ENCODE measurements at regions not wholly inside any gene's neighbourhood (a gene's known extent, or its start where the extent isn't known, plus 50 kb on each side); places are given as distances from the start of the nearest gene placed in this dataset.

DNA sequence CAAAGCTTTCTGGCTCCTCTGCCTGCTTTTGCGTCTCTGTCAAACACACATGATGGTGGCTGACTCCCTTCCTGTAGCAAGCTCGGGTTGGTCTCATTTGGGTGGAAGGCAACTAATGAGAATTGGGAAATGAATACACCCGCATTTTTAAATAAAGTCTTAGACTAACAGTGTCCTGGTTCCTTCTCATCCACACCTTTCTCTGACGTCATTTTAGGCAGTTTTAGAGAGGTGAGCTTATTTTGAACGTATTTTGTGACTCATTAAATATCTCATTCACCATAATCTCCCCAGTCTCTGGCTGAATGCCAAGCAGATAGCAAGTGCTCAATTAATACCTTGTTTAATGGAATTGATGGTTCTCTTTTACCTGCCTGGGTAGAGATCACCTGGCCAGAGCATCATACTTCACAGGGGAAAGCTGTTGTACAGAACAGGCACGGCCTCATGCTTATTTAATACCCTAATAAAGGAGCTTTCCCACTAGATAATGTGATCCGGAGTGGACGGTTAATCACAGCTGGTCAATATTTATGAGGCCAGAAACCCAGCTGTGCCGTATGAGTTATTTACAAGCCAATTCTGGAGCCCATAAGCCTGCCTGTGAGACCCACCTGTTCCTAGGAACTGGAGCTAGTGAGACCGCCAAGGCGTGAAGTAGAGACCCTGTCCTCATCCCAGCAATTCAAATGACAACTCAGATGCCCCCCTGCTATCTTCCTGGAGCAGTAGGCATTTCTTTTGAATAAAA is 149.7 kb upstream of the PROK2 start:
- H3K36me3 ChIP-seq = no peaks in the 10 kb centered on the region
- H3K9me3 ChIP-seq (replicated peaks) = no peaks in the 10 kb centered on the region
- intact Hi-C loops (cut with micrococcal nuclease) = no loop called here
- H3K4me1 ChIP-seq = peaks cover 6% of the 10 kb centered on the region
- H3K27ac ChIP-seq (replicated peaks) = no peak overlapping the region
- TF ChIP-seq, protein P1, sequence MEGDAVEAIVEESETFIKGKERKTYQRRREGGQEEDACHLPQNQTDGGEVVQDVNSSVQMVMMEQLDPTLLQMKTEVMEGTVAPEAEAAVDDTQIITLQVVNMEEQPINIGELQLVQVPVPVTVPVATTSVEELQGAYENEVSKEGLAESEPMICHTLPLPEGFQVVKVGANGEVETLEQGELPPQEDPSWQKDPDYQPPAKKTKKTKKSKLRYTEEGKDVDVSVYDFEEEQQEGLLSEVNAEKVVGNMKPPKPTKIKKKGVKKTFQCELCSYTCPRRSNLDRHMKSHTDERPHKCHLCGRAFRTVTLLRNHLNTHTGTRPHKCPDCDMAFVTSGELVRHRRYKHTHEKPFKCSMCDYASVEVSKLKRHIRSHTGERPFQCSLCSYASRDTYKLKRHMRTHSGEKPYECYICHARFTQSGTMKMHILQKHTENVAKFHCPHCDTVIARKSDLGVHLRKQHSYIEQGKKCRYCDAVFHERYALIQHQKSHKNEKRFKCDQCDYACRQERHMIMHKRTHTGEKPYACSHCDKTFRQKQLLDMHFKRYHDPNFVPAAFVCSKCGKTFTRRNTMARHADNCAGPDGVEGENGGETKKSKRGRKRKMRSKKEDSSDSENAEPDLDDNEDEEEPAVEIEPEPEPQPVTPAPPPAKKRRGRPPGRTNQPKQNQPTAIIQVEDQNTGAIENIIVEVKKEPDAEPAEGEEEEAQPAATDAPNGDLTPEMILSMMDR (IDR thresholded peaks at IDR 0.05; ENCODE audit: borderline replicate concordance) = no peak
- H3K27me3 ChIP-seq (ENCODE audit: low read depth) = peaks cover 57% of the 10 kb centered on the region
- DNase-seq = no peak
- H3K4me3 ChIP-seq = no peak overlapping the region

DNA sequence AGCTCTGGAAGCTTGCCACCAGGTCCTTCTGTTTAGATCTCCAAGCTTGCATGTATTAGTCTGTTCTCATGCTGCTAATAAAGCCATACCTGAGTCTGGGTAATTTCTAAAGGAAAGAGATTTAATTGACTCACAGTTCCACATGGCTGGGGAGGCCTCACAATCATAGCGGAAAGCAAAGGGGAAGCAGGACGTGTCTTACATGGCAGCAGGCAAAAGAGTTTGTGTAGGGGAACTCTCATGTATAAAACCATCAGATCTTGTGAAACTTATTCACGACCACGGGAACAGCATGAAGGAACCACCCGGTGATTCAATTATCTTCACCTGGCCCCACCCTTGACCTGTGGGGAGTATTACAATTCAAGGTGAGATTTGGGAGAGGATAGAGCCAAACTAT is 147.0 kb upstream of the PROK2 start:
- intact Hi-C loops (cut with micrococcal nuclease) = no loop called here

DNA sequence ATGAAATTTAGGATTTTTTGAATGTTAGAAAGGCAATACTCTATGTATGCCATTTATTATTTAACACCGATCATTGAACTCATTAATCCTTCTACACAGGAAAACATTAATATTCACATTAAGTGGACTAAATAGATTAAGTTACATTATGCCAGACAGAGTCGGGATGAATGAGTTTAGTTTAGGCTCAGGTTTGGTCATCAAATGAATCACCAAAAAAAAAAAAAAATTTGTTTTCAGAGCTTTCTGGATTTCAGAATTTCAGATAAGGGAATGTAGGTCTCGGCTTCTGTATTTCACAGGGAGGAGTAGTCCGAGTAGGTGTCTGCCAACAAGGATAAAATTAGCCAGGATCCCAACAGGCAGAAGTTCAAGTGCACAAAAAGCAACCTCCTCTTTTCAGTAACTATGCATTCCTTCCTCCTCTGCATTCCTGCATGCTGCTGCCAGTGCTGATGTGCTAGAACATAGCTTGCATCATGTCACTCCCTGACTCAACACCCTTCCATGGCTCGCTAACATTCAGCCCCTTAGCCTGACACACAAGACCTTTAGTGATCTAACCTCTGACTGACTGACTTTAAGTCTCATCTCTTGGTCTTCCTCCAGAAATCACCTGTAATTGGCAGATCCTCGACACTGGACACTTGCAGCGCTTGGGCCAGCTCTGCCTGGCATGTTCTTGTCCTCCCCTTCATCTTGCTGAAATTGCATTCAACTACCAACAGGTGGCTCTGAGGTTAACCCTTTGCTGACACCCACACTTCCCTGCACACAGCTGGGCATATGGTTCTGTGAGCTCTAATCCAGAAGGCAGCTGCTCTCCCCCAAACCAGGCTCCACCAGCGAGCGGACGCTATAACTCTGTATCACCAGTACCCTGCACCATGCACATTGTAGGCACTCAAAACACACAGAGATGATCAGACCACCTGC is 145.4 kb upstream of the PROK2 start:
- TF ChIP-seq, protein P1 (IDR thresholded peaks at IDR 0.05; ENCODE audit: borderline replicate concordance) = no peak
- Histone ChIP-seq H3K27ac (replicated peaks) (no peak overlapping the region), H3K4me3 (no peak overlapping the region), H3K27me3 (ENCODE audit: low read depth) (peaks cover 32% of the 10 kb centered on the region), H3K9me3 (replicated peaks) (no peaks in the 10 kb centered on the region), H3K36me3 (no peaks in the 10 kb centered on the region), H3K4me1 (peaks cover 6% of the 10 kb centered on the region)
- no peak for DNase-seq
- intact Hi-C loops (cut with micrococcal nuclease) = no loop called here

More for the DNA sequence above, 147.0 kb upstream of the PROK2 start:
- DNase-seq = no peak
- H3K36me3 ChIP-seq = no peaks in the 10 kb centered on the region
- H3K4me1 ChIP-seq = peaks cover 6% of the 10 kb centered on the region
- H3K4me3 ChIP-seq = no peak overlapping the region
- no peaks in the 10 kb centered on the region for H3K9me3 ChIP-seq (replicated peaks)
- H3K27me3 ChIP-seq (ENCODE audit: low read depth) = peaks cover 48% of the 10 kb centered on the region
- TF ChIP-seq, protein P1 (IDR thresholded peaks at IDR 0.05; ENCODE audit: borderline replicate concordance) = no peak
- no peak overlapping the region for H3K27ac ChIP-seq (replicated peaks)

DNA sequence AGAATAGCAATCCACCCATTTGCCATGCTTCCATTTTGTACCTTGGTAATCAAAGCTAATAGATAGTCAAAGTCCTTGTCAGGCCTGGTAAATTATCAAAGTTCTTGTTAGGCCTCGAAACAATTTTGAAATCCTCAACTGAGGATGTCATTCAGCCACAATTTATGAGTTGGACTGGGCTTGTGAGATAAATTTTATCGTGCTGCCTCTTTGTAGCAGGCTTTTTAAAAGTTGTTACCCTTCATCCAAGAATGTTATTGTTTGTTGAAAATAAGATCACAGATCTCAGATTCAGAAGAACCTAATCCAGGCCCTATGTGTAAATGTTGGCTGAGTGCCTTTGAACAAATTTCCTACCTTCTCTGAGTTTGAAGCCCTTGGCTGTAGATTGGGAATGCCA is 143.3 kb upstream of the PROK2 start:
- no peak for DNase-seq
- intact Hi-C loops (cut with micrococcal nuclease) = no loop called here
- TF ChIP-seq, protein P1 (IDR thresholded peaks at IDR 0.05; ENCODE audit: borderline replicate concordance) = no peak
- Histone ChIP-seq H3K4me3 (no peak overlapping the region), H3K27ac (replicated peaks) (no peak overlapping the region), H3K9me3 (replicated peaks) (no peaks in the 10 kb centered on the region), H3K36me3 (no peaks in the 10 kb centered on the region), H3K4me1 (peaks cover 6% of the 10 kb centered on the region), H3K27me3 (ENCODE audit: low read depth) (peaks cover 11% of the 10 kb centered on the region)

DNA sequence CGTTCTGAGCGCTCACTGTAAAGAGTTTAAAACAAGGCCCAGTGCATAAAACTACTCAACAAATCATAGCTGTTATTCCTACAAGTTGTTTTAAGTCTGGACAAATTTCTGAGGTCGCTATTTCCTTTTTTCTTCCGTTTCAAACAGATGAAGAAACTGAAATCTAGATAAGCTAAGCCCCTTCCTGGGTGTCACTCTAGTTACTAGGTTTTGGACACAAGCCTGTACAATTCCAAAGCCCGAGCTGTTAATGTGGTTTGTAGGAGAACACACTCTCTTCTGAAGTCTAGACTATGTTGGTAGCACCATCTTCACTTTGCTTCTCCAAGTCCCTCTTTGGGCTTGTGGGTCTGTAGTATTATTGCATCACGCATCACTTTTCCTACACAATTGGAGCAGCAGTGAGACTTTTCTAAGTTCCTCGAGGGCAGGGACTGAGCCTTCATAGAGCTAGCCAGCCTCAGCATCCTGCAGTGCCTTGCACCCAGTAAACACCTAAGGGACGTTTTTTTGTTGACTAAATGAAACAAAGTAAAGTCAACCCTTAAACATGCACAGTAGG is 142.6 kb upstream of the PROK2 start:
- TF ChIP-seq, protein P1 (IDR thresholded peaks at IDR 0.05; ENCODE audit: borderline replicate concordance) = no peak
- Histone ChIP-seq H3K27ac (replicated peaks) (no peak overlapping the region), H3K27me3 (ENCODE audit: low read depth) (peaks cover 9% of the 10 kb centered on the region), H3K4me1 (peaks cover 6% of the 10 kb centered on the region), H3K4me3 (no peak overlapping the region), H3K36me3 (no peaks in the 10 kb centered on the region), H3K9me3 (replicated peaks) (no peaks in the 10 kb centered on the region)
- no peak for DNase-seq
- intact Hi-C loops (cut with micrococcal nuclease) = no loop called here
